HG02623 (cell line): ENCODE measurements at regions not wholly inside any gene's neighbourhood (a gene's known extent, or its start where the extent isn't known, plus 50 kb on each side); places are given as distances from the start of the nearest gene placed in this dataset.

ENCODE experiments used
- ATAC-seq: cut with Tn5 transposase; IDR thresholded peaks from one replicate; pipeline ENCODE4 v1.9.1; 2021; ENCODE audit warnings: moderate library complexity; ENCODE audit not compliant: unreplicated experiment

GRCh38 chr2:191514613-191515012 lies 163.3 kb upstream of the NABP1 start:
- no peak for ATAC-seq

- ATAC-seq, result no peak
Observed at GRCh38 chr2:191515551-191515950, 162.4 kb upstream of the NABP1 start.

- no peak for ATAC-seq
Observed at GRCh38 chr2:191516260-191516659, 161.7 kb upstream of the NABP1 start.

GRCh38 chr2:191521608-191522208 lies 156.2 kb upstream of the NABP1 start:
- no peak for ATAC-seq

GRCh38 chr2:191522478-191523120 lies 155.3 kb upstream of the NABP1 start:
- ATAC-seq, result no peak

GRCh38 chr2:191526091-191526490 lies 151.8 kb upstream of the NABP1 start:
- ATAC-seq, result no peak

- ATAC-seq, result no peak
Observed at GRCh38 chr2:191526536-191526935, 151.4 kb upstream of the NABP1 start.

- ATAC-seq, result no peak
Observed at GRCh38 chr2:191526953-191527556, 150.9 kb upstream of the NABP1 start.

- ATAC-seq, result no peak
Observed at GRCh38 chr2:191530618-191531017, 147.3 kb upstream of the NABP1 start.

- ATAC-seq, result no peak
Observed at GRCh38 chr2:191533693-191534180, 144.2 kb upstream of the NABP1 start.

- ATAC-seq, result no peak
Observed at GRCh38 chr2:191537921-191538320, 140.0 kb upstream of the NABP1 start.

GRCh38 chr2:191538334-191538903 lies 139.5 kb upstream of the NABP1 start:
- no peak for ATAC-seq

- no peak for ATAC-seq
Observed at GRCh38 chr2:191539068-191539467, 138.9 kb upstream of the NABP1 start.

GRCh38 chr2:191540681-191541080 lies 137.3 kb upstream of the NABP1 start:
- no peak for ATAC-seq

GRCh38 chr2:191543708-191544107 lies 134.2 kb upstream of the NABP1 start:
- no peak for ATAC-seq

GRCh38 chr2:191544461-191545062 lies 133.4 kb upstream of the NABP1 start:
- no peak for ATAC-seq

- ATAC-seq, result no peak
Observed at GRCh38 chr2:191545361-191545760, 132.6 kb upstream of the NABP1 start.

- no peak for ATAC-seq
Observed at GRCh38 chr2:191552066-191552465, 125.9 kb upstream of the NABP1 start.

- no peak for ATAC-seq
Observed at GRCh38 chr2:191554240-191554639, 123.7 kb upstream of the NABP1 start.

GRCh38 chr2:191555092-191555742 lies 122.7 kb upstream of the NABP1 start:
- ATAC-seq, result peak; percentile 95

- no peak for ATAC-seq
Observed at GRCh38 chr2:191556463-191556862, 121.5 kb upstream of the NABP1 start.
